Suppressor macrophage treated with lipopolysaccharide for 4 hours (primary cell): ENCODE measurements at regions not wholly inside any gene's neighbourhood (a gene's known extent, or its start where the extent isn't known, plus 50 kb on each side); places are given as distances from the start of the nearest gene placed in this dataset.

Source experiments
- DNase-seq: peaks from one replicate; pipeline ENCODE4 v3.0.0-alpha.2; 2020

DNA sequence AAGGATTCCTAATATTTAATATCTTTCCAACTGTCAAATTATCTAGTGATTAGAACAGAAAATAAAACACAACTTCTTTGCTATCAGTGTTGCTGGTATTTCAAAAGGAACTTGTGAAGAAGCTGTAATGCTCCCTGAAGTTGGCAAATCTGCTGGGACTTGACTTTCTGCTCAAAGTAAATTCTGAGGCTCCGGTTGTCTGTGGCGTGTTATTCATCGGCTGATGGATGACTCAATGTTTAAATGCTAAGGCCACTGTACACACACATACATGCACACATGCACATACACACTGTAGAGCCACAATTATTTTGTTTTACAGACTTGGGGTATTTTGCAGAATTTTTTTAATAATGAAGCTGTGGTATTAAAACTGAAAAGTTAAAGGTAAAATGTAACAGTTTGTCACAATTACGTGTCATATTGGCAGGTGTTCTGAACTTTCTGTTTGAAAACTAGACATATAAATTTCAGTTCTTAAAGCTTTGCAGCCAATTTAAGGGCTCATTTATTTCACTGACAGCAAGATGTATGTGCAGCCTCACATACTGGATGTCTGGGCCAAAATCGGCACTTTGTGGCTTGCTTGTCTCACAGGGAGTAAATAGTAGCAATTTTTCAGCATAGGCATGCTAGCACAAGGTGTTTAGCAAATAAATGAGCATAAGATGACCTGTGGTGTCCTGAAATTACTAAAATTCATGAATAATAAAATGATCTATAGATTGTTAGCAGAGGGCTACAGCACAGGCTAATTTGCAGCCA, 1691.7 kb upstream of the PCDH20 start:
- DNase-seq = no peak

DNA sequence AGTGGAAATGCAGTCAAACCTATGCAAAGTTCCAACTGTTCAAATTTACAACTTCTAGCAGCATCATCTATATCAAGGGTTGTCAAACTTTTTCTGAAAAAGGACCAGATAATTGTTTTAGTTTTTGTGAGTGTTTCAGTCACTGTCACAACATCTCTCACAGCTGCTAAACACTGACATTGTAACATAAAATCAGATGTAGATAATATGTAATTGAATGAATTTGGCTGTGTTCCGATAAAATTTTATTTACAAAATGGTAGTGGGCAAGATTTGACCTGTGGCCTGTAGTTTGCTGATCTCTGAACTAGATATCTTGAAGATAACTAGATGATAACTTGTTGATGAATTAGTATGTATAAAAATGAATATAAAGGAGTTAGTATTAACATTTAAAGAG, 1679.1 kb upstream of the PCDH20 start:
- no peak for DNase-seq

DNA sequence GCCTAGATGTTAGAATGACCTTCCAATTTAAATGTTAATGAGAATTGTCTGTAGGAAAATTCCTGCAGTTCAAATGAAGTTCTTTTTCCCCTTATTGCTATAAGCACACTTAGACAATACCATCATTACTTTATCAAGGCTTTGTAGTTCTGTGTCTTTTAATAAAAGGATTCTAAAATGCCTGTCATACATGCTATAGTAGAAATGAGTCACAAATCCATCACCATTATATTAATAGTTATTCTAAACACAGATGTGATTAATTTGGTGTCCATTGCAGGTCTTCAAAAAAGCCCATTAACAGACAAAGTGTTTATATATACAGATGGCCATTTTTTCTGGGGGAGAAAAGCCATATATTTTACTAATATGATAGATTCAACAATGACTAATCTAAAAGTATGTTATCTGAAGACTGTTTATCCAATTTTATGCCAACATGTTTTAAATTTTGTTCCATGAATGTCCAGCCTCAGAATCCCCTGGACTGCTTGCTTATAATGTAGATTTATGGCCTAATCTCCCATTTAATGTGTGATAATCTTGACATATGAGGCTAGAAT, 1678.3 kb upstream of the PCDH20 start:
- DNase-seq = no peak

DNA sequence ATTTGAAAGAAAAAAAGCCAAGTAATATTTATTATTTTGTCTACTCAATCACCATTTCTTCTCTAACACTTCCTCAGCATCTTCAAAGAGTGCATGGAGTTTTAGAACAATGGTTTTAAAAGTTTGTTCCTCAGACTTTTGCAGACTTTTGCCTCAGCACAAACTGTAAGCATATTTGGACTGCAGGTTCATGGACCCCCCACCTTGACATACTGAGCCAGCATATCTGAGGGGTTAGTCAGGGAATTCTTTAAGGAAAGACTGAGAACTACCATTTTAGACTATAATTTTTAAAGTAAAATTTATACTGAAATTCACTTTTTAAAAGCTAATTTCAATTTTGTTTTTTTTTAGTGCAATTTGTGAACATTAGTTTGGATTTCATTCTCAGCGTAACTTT, 1676.8 kb upstream of the PCDH20 start:
- DNase-seq = no peak

DNA sequence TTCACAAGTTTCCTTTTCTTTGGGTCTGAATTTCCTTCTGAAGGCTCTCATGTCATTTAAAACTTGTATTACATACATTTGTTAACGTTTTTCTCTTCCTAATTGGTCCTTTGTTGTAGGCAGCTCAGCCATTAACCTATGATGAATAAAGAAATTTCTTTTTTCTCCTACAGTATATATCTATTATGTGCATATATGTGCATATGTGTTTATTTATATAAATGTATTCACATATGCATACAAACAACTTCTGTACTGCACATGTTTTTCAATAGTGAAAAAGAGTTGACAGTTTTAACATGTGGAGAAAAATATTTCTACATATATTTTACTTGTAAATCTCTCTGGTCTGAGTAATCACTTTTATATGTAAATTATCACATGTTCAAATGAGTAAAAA, 1674.9 kb upstream of the PCDH20 start:
- DNase-seq = no peak

DNA sequence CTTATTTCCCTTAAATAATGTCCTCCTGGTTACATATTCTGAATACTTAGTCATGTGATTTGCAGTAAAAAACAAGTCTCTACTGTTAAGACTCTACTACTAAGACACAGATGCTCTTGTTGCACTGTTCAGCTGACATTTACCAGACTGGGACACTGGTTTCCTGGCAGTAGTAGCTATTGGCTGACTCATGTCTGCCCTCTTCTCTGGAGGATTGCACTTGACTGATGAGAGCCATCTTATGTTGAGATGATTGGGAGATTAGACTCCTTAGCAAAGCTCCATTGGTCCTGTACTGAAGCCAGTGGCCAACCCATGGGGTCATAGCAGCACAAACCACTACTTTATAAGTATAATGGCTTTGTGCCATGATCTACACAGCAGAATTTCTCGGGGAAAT, 1672.6 kb upstream of the PCDH20 start:
- no peak for DNase-seq

DNA sequence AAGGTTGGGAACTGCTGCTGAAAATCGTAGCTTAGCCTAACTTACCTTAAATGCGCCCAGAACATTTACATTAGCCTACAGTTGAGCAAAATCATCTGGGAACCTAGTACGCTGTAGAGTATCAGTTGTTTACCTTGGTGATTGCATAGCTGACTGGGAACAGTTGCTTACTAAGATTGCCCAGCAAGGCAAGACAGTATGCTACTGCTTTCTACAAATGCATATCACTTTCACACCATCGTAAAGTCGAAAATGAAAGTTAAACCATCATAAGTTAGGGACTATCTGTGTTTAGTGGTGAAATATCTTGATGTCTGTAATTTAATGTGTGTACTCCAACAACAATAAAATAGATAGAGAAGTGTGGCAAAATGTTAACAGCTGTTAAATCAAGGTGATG, 1670.6 kb upstream of the PCDH20 start:
- DNase-seq = no peak

DNA sequence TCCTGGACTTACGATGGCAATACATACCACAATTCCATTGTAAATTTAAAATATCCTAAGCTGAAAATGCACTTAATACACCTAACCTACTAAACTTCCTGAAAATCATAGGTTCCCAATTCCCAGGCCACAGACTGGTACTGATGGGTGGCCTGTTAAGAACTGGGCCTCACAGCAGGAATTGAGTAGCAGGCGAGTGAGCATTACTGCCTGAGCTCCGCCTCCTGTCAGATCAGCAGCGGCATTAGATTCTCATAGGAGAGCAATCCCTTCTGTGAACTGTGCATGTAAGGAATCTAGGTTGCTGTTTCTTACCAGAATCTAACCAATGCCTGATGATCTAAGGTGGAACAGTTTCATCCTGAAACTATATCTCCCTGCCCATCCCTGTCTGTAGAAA, 1670.2 kb upstream of the PCDH20 start:
- DNase-seq = no peak

DNA sequence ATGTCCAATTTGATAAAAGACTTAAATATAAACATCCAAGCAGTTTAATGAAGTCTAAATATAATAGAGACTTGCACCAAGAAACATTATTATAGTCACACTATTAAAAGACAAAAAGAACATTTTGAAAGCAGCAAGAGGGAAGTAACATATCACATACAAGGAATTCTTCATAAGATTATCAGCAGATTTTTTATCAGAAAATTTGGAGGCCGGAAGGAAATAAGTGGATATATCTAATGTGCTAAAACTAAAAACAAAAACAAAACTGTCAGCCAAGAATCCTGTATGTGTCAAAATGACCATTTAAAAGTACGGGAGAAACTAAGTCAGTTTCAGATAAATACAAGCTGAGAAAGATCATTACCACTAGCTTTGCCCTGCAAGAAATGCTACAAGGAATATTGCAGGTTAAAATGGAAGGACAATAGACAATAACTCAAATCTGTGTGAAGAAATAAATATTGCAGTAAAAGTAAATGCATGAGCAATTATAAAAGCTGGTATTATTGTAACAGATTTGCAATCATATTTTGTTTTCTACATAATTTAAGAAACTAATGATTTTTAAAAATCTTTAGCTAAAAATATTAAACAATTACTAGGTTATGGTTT, 1665.9 kb upstream of the PCDH20 start:
- DNase-seq = no peak

DNA sequence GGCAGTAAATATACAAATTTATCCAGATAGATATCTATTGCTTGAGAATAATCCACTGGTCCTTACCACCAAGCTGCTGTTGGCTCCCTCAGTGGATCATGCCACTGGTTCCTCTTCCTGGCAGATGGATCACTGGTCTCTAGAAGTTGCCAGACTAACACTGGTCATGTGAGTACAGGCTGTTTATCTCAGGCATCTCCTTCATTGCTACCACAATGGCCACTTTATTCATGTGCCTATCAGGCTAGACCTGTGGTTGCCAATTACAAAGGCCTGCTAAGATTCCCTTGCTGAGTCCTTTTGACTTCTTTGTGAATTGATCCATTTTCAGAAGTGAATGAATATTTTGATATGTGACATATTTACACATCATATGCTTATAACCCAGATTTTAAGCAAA, 1659.5 kb upstream of the PCDH20 start:
- no peak for DNase-seq

DNA sequence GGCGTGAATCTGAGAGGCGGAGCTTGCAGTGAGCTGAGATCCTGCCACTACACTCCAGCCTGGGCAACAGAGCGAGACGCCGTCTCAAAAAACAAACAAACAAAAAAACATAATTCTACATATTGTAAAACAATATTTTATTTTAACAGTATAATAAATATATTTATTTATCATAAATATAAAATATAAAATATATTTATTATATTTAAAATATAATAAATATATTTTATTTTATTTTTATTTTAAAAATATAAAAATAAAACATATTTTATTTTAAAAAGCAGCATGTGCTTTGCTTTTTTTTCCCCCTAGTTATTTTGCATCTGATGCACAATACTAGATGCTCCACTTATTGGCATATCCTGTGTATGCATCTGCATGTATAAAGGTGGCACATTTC, 1634.6 kb upstream of the PCDH20 start:
- no peak for DNase-seq

DNA sequence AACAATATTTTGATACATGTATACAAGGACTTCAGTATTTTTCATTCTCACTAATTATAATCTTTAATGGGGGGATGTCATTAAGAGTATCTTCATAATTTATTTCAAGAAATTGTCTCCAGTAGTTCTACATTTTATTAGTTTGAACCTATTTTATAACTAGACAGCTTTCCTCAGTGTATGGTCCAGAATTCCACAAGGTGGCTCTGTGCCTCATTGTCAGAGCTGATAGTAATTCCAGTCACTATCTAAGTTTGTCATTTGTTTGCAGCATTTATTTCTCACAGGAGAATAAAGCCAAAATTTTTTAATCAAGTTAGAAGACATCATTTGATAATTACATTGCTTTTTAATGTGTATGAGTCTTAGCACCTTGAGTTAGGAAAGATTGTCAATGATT, 1633.0 kb upstream of the PCDH20 start:
- no peak for DNase-seq

DNA sequence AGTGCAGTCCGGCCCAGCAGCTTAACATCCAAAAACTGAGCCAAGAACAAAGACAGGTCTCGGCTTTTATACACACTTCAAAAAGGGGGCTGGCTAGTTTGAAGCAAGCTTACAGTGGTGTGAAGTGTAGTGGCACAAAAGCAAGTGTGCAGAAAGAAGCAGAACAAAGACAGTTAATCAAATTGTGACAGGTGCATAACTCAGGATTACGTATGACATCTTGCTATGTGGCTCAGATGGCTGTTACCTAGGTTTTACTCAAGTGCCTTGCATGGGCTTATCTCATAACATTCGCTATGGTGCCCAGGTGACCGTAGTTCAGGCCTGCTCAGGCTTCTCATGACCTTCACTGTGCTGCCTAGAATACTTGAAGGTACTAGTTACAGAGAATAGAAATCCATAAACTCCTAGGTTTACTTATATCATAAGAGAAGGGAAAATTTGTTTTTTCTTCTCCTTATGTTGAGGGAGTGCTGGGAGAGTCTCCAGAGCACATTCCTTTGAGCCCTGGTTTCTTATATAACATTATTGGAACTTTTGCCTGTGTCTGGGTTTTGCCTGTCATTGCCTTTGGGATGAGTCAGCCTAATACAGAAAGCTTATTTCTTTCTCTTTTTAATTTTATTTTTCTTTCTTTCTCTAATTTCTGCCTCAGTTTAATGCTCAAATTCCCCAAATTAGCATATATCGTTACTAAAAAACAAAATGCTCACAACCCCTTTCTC, 1629.1 kb upstream of the PCDH20 start:
- DNase-seq = no peak

DNA sequence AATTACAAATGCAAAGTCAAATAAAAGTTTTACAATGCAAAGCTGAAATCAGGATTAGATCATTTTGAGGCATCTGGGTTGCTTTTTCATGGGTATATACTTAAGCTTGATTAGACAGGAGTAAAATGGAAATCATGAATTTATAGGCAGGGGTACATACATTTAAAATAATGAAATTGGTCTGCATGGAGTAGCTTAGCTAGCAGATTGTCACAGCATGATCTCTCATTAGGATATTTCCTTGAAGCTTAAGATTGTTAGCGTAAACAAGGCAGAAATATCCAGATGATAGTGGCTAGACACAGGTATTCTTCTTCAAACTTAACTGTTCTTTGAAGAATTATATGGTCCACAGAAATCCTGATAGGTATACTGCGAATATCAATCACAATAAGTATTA, 1627.0 kb upstream of the PCDH20 start:
- no peak for DNase-seq

DNA sequence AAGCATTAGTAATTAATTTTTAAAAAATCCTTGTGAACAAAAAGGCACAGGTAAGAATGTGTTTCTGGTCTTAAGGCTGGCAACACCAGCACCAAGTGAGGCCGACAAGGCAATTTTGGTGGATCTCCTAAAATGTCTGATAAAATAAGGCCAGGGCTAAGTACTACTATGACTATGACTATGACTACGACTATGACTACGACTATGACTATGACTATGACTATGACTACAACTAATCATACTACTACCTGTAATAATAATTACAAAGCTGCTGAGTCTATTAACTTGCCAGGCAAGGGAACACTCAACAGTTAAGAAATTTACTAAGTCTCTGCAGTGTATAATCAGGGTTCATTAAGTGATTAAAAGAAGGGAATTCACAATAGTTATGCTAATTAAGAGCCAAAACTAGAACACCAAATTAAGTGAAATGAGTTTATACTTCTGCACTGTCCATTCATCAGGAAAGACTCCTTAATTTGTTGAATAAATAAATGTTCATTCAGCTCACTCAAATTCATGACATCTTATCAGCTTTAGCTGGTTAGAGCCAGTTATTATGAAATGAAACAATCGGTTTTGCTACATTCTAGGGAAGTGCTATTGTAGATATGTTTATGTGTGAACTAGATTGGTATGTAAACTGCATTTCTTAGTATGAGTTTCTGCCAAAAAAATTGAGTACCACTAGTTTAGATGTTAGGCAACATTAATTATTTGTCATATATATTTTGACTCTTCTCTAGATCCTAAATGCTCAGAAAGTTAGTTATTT, 1626.2 kb upstream of the PCDH20 start:
- no peak for DNase-seq

DNA sequence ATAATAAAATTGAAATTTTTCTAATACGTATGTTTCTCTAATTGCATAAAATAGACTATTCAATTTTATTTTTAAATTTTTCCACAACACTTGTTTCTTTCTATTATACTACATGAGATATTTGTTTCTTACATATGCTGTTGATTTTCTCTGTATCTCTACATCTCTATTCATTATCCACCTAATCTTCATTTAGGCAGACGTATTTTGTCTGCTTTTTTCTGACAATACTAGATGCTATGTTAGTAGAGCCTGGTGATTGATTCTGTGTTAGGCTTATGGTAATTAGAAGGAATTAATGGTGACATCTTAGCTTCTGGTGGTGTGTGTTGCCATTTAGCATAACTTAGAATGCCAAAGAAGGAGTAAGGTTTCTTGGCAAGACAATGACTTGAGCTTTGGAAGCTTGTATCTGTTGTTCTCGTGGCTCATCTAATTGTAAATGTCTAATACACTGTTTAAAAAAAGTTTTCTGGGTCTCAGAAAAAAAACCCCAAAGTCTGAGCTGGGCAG, 1610.7 kb upstream of the PCDH20 start:
- no peak for DNase-seq

DNA sequence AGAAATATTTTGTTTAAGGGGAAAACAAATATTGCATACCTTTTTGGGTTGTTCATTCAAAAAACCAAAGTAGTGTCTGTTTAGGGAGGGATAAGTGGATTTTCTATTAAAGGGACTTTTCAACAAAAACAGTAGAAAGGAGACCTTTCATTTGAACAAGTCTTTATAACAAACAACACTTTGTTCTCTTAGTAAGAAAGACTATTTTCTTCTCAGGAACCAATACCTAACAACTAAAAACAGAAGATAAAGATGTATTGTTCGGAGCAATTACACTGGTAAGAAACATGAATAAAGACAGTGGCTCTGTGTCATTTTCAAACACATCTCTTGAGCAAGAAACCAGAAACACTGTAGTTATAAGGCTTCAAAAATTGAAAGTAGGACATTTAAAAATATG, 1610.1 kb upstream of the PCDH20 start:
- no peak for DNase-seq

DNA sequence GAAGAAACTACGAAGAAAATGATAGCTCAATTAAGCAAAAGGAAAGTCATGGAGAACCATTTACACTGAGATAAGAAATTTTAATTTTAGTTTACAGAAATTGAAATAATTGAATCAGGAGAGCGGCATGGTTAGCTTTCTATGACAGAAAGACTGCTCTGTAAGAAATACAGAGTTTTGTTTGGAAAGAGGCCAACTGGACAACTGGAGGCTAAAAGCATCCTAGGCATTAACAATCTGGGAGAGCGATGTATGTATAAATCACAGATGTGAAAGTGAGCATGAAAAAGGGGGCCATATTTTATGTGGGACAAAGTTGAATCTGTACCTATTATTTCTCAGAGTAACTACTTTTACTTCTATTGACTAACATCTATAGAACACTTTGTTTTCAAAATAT, 1608.8 kb upstream of the PCDH20 start:
- no peak for DNase-seq

DNA sequence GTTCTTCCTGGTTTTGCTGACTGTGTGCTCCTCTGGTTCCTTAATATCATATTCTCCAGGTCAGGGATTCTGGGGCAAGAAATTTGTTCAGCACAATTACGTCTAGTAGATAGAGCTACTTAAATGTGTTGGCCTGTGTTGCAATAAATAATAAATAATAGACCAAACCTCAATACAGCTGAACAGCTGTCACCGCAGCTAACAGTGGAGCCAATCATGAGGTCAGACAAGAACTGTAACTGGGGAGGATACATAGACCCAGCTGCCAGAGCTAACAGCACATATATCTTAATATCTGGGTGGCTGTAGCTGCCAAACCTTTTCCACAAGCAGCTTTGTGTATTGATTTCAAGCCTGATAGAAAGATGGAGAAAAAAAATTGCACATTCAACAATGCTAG, 1596.3 kb upstream of the PCDH20 start:
- no peak for DNase-seq

DNA sequence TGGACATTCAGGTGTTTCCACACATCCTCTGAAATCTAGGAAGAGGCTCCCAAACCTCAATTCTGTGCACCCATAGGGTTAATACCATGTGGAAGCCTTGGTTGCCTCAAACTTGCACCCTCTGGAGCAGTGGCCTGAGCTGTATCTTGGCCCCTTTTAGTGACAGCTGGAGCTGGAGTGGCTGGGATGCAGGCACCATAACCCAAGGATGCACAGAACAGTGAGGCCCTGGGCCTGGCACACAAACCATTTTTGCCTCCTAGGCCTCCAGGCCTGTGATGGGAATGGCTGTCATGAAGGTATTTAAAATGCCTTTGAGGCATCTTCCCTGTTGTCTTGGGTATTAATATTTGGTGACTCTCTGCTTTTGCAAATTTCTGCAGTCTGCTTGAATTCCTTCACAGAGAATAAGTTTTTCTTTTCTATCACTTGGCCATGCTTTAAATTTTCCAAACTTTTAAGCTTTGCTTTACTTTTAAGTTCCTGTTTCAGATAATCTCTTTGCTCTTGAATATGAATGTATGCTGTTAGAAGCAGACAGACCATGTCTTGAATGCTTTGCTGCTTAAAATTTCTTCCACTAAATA, 1594.5 kb upstream of the PCDH20 start:
- DNase-seq = no peak

DNA sequence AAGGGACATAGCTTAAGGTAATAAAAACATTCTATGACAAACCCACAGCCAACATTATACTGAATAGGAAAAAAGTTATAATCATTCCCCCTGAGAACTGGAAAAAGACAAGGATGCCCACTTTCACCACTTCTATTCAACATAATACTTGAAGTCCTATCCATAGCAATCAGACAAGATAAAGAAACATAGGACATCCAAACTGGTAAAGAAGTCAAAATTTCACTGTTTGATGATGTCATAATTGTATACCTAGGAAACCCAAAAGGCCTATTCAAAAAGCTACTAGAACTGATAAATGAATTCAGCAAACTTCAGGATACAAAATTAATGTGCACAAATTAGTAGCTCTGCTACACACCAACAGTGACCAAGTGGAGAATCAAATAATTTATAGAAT, 1590.0 kb upstream of the PCDH20 start:
- no peak for DNase-seq

DNA sequence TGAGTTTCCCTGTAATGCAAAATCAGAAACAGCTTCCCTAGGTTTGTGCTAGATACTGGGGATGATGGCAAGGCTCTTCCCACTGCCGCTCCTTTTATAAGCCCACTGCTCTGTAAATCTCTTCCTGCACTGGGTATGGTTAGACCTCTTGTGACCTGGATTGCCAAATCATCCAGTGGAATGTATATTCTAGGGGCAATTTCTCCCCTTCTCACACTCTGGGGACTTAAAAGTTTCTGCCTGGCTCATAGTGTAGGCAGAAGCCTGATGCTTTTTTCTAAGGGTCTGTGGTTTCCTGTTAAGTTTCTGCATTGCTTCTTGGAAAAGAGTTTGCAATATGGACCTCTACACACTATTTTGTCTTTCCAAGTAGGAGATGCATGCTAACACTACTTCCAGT, 1582.0 kb upstream of the PCDH20 start:
- no peak for DNase-seq
